ENCODE measurements at regions not wholly inside any gene's neighbourhood (a gene's known extent, or its start where the extent isn't known, plus 50 kb on each side); places are given as distances from the start of the nearest gene placed in this dataset.

GRCh38 chr2:8485736-8486135 lies 196.1 kb upstream of the ID2 start:
- Histone ChIP-seq H3K79me2 (ENCODE audit: insufficient read depth, low read depth) (no peaks in the 10 kb centered on the region), H3K4me1 (ENCODE audit: low read depth, poor library complexity, severe bottlenecking) (peaks cover 86% of the 10 kb centered on the region), H4K20me1 (ENCODE audit: insufficient read depth) (no peaks in the 10 kb centered on the region), H3K27ac (no peak overlapping the region), H3K9ac (no peak overlapping the region), H3K27me3 (ENCODE audit: insufficient read depth, low read depth) (no peaks in the 10 kb centered on the region), H2AFZ (ENCODE audit: low read depth) (no peak overlapping the region), H3K36me3 (ENCODE audit: insufficient read depth) (no peaks in the 10 kb centered on the region), H3K4me3 (IDR thresholded peaks at IDR 0.05; ENCODE audit: insufficient read depth, low read depth, low read length) (no peak overlapping the region), H3K4me2 (no peak overlapping the region)
- TF ChIP-seq CTCF (conservative IDR thresholded peaks at IDR 0.05; ENCODE audit: low read depth, low read length), result no peak

DNA sequence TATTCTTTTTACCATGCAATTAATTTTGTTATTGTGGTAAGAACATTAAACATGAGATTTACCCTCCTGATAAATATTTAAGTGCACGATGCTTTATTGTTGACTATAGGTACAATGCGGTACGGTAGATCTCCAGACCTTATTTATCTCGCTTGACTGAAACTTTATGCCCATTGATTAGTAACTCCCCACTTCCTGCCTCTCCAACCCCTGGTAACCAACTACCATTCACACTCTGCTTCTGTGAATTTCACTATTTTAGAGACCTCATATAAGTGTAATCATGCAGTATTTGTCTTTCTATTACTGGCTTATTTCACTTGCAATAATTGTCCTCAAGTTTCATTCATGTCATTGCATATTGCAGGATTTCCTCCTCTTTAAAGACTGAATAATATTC lies 195.7 kb upstream of the ID2 start:
- H3K4me3 ChIP-seq (IDR thresholded peaks at IDR 0.05; ENCODE audit: insufficient read depth, low read depth, low read length), result no peak overlapping the region
- no peaks in the 10 kb centered on the region for H4K20me1 ChIP-seq (ENCODE audit: insufficient read depth)
- peak overlapping the region; percentile 22; the same call in 1 of the 2 replicates for H3K4me2 ChIP-seq
- H3K4me1 ChIP-seq (ENCODE audit: low read depth, poor library complexity, severe bottlenecking), result peaks cover 86% of the 10 kb centered on the region
- no peaks in the 10 kb centered on the region for H3K27me3 ChIP-seq (ENCODE audit: insufficient read depth, low read depth)
- H3K27ac ChIP-seq, result no peak overlapping the region
- no peak overlapping the region for H2AFZ ChIP-seq (ENCODE audit: low read depth)
- H3K79me2 ChIP-seq (ENCODE audit: insufficient read depth, low read depth), result no peaks in the 10 kb centered on the region
- no peak overlapping the region for H3K9ac ChIP-seq
- H3K36me3 ChIP-seq (ENCODE audit: insufficient read depth), result no peaks in the 10 kb centered on the region
- no peak for TF ChIP-seq CTCF (conservative IDR thresholded peaks at IDR 0.05; ENCODE audit: low read depth, low read length)

DNA sequence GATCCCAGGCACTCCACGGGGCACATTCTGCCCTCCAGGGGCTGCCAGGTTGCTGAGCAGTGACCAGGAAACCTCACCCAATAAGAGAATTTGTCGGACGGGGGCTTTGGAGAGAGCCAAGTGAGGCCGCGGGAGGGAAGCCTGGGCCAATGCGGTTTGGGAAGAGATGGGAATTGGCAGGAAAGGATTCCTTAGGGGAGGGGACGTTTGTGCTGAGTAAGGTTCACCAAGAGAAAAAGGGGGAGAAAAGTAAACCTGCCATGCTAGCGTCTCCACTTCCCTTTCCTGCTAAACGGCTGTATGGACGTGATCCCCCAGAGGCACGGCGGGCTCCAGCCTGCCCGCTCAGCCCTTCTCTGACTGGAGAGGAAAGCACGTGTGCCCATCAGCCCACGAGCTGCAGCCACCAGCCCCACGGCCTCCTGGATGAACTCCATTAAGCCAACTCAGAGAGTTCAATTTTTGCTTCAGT lies 194.4 kb upstream of the ID2 start:
- Histone ChIP-seq H3K36me3 (ENCODE audit: insufficient read depth) (no peaks in the 10 kb centered on the region), H3K27ac (peak overlapping the region; percentile 94), H4K20me1 (ENCODE audit: insufficient read depth) (no peaks in the 10 kb centered on the region), H3K4me1 (ENCODE audit: low read depth, poor library complexity, severe bottlenecking) (peaks cover 75% of the 10 kb centered on the region), H3K79me2 (ENCODE audit: insufficient read depth, low read depth) (no peaks in the 10 kb centered on the region), H3K9ac (peak overlapping the region; percentile 85; the same call in 1 of the 2 replicates), H3K4me3 (IDR thresholded peaks at IDR 0.05; ENCODE audit: insufficient read depth, low read depth, low read length) (peak overlapping the region; percentile 54), H3K4me2 (peak overlapping the region; percentile 100), H2AFZ (ENCODE audit: low read depth) (peak overlapping the region; percentile 72), H3K27me3 (ENCODE audit: insufficient read depth, low read depth) (no peaks in the 10 kb centered on the region)
- TF ChIP-seq CTCF (conservative IDR thresholded peaks at IDR 0.05; ENCODE audit: low read depth, low read length), result no peak

DNA sequence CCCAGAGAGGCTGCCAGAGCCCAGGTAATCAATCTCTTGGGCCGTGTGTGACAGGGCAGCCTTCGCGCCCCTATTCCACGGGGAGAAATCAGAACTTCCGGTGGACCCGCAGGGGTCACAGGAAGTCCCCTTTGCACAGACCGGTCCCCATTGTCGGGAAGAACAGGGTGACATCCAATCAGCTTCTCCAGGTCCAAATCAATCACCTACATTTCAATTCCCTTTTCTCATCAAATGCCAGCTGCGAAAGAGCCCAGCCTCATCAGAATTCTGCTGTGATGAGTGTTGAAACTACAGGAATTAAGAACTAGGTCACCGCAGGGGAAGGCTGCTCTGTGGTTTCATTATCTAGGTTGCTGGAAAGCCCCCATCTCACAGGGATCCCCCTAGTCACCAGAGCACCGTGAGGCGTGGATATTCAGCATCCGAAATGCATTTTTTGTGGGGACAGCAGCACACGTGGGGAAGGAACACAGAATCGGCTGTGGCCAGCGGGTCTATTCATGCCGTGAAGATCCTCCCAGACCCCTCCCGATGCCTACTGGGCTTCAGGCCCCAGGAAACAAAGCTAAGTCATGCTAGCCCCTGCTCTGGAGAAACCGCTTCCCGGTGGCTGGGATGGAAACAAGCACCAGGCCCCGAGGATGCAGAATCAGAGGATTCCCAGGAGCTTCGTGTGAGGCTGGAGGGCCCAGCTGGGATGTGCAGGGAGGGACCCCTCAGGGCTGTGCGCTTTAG lies 193.7 kb upstream of the ID2 start:
- Histone ChIP-seq H3K79me2 (ENCODE audit: insufficient read depth, low read depth) (no peaks in the 10 kb centered on the region), H3K27me3 (ENCODE audit: insufficient read depth, low read depth) (no peaks in the 10 kb centered on the region), H3K27ac (peak overlapping the region; percentile 94), H3K4me1 (ENCODE audit: low read depth, poor library complexity, severe bottlenecking) (peaks cover 68% of the 10 kb centered on the region), H3K4me2 (peak overlapping the region; percentile 100), H3K9ac (peak overlapping the region; percentile 85), H3K36me3 (ENCODE audit: insufficient read depth) (no peaks in the 10 kb centered on the region), H3K4me3 (IDR thresholded peaks at IDR 0.05; ENCODE audit: insufficient read depth, low read depth, low read length) (peak overlapping the region; percentile 66), H2AFZ (ENCODE audit: low read depth) (peak overlapping the region; percentile 72), H4K20me1 (ENCODE audit: insufficient read depth) (no peaks in the 10 kb centered on the region)
- TF ChIP-seq CTCF (conservative IDR thresholded peaks at IDR 0.05; ENCODE audit: low read depth, low read length), result no peak

Measured in KMS-11 (cell line).